Ishikawa (cell line): ENCODE measurements at regions not wholly inside any gene's neighbourhood (a gene's known extent, or its start where the extent isn't known, plus 50 kb on each side); places are given as distances from the start of the nearest gene placed in this dataset.

Experiments used
- CREB1 ChIP-seq: IDR thresholded peaks from 2 replicates; pipeline ENCODE4 v1.6.1; 2012; ENCODE audit warnings: low read depth
- RAD21 ChIP-seq: IDR thresholded peaks from 2 replicates; pipeline ENCODE4 v1.6.1; 2012; ENCODE audit warnings: low read depth
- TAF1 ChIP-seq: IDR thresholded peaks from 2 replicates; pipeline ENCODE4 v1.6.1; 2012; ENCODE audit warnings: low read depth, mild to moderate bottlenecking
- TF ChIP-seq, protein P1 (sequence below): IDR thresholded peaks from 2 replicates; pipeline ENCODE4 v1.6.1; 2012

DNA sequence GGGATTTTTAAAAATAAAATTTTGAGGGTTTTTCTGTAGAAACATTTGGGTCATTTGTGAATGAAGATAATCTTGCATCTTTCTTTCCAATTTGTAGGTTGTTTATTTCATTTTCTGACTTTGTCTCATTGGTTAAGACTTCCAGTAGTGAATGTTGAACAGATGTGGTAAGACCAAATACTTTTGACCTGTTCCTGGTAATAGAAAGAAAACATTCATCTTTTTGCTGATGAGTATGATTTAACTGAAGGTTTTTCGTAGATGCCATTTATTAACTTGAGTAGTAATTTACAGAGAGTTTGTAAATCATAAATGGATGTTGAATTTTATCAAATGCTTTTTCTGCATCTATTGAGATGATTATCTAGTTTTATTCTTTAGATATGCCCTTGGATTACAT lies 416.1 kb upstream of the CITED2 start:
- TF ChIP-seq TAF1: no peak
- TF ChIP-seq RAD21: no peak
- no peak for TF ChIP-seq CREB1
- TF ChIP-seq, protein P1, sequence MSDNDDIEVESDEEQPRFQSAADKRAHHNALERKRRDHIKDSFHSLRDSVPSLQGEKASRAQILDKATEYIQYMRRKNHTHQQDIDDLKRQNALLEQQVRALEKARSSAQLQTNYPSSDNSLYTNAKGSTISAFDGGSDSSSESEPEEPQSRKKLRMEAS: no peak
